ENCODE measurements at regions not wholly inside any gene's neighbourhood (a gene's known extent, or its start where the extent isn't known, plus 50 kb on each side); places are given as distances from the start of the nearest gene placed in this dataset.

- Histone ChIP-seq H3K36me3 (ENCODE audit: control insufficient read depth in 2 of 2, insufficient read depth in 1 of 2, low read length in 2 of 2) (no peaks in the 10 kb centered on the region), H3K9me3 (ENCODE audit: control insufficient read depth, insufficient read depth, low read depth, low read length) (no peaks in the 10 kb centered on the region), H3K27ac (ENCODE audit: extremely low read depth, low read depth, low read length) (no peak overlapping the region), H3K4me1 (ENCODE audit: control insufficient read depth, insufficient read depth, low read length) (no peaks in the 10 kb centered on the region), H3K4me3 (ENCODE audit: low read depth, low read length) (no peak overlapping the region)
- CTCF ChIA-PET, result interaction anchor here (1.2 kb wide), 1 partner anchor 52 kb away, joined by 3 read pairs; no protein-coding TSS in a partner anchor
- POLR2A ChIA-PET, result no interaction called here
- TF ChIP-seq ZNF155 (tag by site-specific recombination; IDR thresholded peaks at IDR 0.05) (no peak), ZFHX2 (tag by site-specific recombination; conservative IDR thresholded peaks at IDR 0.05) (no peak), ZNF513 (tag by site-specific recombination; IDR thresholded peaks at IDR 0.05) (no peak), KLF7 (tag by site-specific recombination; IDR thresholded peaks at IDR 0.05; ENCODE audit: borderline replicate concordance) (no peak), ZNF341 (tag by site-specific recombination; IDR thresholded peaks at IDR 0.05; ENCODE audit: low read depth) (no peak), ZNF239 (tag by site-specific recombination; IDR thresholded peaks at IDR 0.05) (no peak), YY1 (tag by site-specific recombination; IDR thresholded peaks at IDR 0.05) (no peak), ZNF624 (tag by site-specific recombination; IDR thresholded peaks at IDR 0.05) (no peak), ZSCAN23 (tag by site-specific recombination; IDR thresholded peaks at IDR 0.05) (no peak), ZNF112 (tag by site-specific recombination; IDR thresholded peaks at IDR 0.05) (no peak), ZNF426 (tag by site-specific recombination; IDR thresholded peaks at IDR 0.05) (no peak), ZNF26 (tag by site-specific recombination; IDR thresholded peaks at IDR 0.05) (no peak), ZBTB7A (tag by site-specific recombination; IDR thresholded peaks at IDR 0.05; ENCODE audit: low read depth) (no peak), ZNF530 (tag by site-specific recombination; IDR thresholded peaks at IDR 0.05; ENCODE audit: low read depth) (no peak), ZNF132 (tag by site-specific recombination; IDR thresholded peaks at IDR 0.05; ENCODE audit: borderline replicate concordance) (no peak), ZNF837 (tag by site-specific recombination; IDR thresholded peaks at IDR 0.05) (no peak), ZNF549 (tag by site-specific recombination; IDR thresholded peaks at IDR 0.05) (no peak)
- TF ChIP-seq, protein P1, sequence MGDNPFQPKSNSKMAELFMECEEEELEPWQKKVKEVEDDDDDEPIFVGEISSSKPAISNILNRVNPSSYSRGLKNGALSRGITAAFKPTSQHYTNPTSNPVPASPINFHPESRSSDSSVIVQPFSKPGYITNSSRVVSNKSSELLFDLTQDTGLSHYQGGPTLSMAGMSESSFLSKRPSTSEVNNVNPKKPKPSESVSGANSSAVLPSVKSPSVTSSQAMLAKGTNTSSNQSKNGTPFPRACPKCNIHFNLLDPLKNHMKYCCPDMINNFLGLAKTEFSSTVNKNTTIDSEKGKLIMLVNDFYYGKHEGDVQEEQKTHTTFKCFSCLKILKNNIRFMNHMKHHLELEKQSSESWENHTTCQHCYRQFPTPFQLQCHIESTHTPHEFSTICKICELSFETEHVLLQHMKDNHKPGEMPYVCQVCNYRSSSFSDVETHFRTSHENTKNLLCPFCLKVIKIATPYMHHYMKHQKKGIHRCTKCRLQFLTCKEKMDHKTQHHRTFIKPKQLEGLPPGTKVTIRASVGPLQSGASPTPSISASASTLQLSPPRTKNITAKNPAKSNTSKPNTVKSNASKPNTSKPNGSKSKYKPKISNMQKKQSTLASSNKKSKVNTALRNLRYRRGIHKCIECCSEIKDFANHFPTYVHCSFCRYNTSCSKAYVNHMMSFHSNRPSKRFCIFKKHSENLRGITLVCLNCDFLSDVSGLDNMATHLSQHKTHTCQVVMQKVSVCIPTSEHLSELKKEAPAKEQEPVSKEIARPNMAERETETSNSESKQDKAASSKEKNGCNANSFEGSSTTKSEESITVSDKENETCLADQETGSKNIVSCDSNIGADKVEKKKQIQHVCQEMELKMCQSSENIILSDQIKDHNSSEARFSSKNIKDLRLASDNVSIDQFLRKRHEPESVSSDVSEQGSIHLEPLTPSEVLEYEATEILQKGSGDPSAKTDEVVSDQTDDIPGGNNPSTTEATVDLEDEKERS (tag by site-specific recombination; IDR thresholded peaks at IDR 0.05), result no peak
These were observed 439.8 kb downstream of the BMP2 start for GRCh38 chr20:7207186-7207798.

- Histone ChIP-seq H3K36me3 (ENCODE audit: control insufficient read depth in 2 of 2, insufficient read depth in 1 of 2, low read length in 2 of 2) (no peaks in the 10 kb centered on the region), H3K4me1 (ENCODE audit: control insufficient read depth, insufficient read depth, low read length) (no peaks in the 10 kb centered on the region), H3K27ac (ENCODE audit: extremely low read depth, low read depth, low read length) (no peak overlapping the region), H3K9me3 (ENCODE audit: control insufficient read depth, insufficient read depth, low read depth, low read length) (no peaks in the 10 kb centered on the region), H3K4me3 (ENCODE audit: low read depth, low read length) (no peak overlapping the region)
- ChIA-PET POLR2A (no interaction called here), CTCF (no interaction called here)
- TF ChIP-seq, protein P2, sequence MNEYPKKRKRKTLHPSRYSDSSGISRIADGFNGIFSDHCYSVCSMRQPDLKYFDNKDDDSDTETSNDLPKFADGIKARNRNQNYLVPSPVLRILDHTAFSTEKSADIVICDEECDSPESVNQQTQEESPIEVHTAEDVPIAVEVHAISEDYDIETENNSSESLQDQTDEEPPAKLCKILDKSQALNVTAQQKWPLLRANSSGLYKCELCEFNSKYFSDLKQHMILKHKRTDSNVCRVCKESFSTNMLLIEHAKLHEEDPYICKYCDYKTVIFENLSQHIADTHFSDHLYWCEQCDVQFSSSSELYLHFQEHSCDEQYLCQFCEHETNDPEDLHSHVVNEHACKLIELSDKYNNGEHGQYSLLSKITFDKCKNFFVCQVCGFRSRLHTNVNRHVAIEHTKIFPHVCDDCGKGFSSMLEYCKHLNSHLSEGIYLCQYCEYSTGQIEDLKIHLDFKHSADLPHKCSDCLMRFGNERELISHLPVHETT (tag by site-specific recombination; IDR thresholded peaks at IDR 0.05), result no peak
- TF ChIP-seq REPIN1 (tag by site-specific recombination; IDR thresholded peaks at IDR 0.05; ENCODE audit: low read depth), result no peak
- TF ChIP-seq ZEB2 (tag by site-specific recombination; IDR thresholded peaks at IDR 0.05), result no peak
- no peak for TF ChIP-seq ZNF768 (tag by site-specific recombination; IDR thresholded peaks at IDR 0.05)
- no peak for TF ChIP-seq ZNF266 (tag by site-specific recombination; IDR thresholded peaks at IDR 0.05; ENCODE audit: low read depth)
- no peak for TF ChIP-seq ZNF670 (tag by site-specific recombination; IDR thresholded peaks at IDR 0.05; ENCODE audit: low read depth)
- no peak for TF ChIP-seq ZNF350 (tag by site-specific recombination; IDR thresholded peaks at IDR 0.05)
- TF ChIP-seq ZIC2 (tag by site-specific recombination; IDR thresholded peaks at IDR 0.05), result no peak
- no peak for TF ChIP-seq ZNF398 (tag by site-specific recombination; IDR thresholded peaks at IDR 0.05)
These were observed 443.4 kb downstream of the BMP2 start for GRCh38 chr20:7210910-7211309.
